ENCODE measurements at regions not wholly inside any gene's neighbourhood (a gene's known extent, or its start where the extent isn't known, plus 50 kb on each side); places are given as distances from the start of the nearest gene placed in this dataset.

DNA sequence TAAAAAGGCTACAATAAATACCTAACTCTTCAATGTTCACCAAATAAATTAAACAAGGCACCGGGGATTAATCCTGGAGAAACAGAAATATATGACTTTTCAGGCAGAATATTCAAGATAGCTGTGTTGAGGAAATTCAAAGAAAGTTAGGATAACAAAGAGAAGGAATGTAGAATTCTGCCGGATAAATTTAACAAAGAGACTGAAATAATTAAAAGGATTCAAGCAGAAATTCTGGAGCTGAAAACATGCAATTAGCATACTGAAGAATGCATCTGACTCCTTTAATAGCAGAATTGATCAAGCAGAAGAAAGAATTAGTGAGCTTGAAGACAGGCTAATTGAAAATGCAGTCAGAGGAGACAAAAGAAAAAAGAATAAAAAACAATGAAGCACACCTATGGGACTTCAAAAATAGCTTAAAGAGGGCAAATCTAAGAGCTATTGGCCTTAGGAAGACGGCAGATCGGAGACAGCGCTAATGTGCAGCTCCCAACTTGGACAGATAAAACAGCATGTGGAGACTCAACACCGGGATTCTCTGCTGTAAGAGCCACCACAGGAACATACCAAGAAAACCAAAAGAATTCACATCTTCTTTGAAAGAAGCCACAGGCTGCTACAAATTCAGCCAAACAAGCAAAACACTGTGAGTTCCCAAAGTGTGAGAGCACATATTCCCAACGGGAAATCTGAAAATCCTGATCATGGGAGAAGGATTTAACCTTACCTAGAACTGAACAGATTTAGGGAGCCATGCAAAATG, 1290.9 kb downstream of the PCDH18 start:
- DNase-seq: no peak
- no peak overlapping the region for H3K27ac Mint-ChIP-seq
- peaks cover 1 to 3% of the 10 kb centered on the region in 2 donors for H3K36me3 Mint-ChIP-seq (ENCODE audit: insufficient read depth in 2 of 2)
- no peaks in the 10 kb centered on the region for H3K27me3 Mint-ChIP-seq (ENCODE audit: low read depth)
- H3K4me3 Mint-ChIP-seq: no peak overlapping the region
- peaks cover 6 to 11% of the 10 kb centered on the region in 2 donors for H3K9me3 Mint-ChIP-seq
- no peaks in the 10 kb centered on the region for H3K4me1 Mint-ChIP-seq (ENCODE audit: low read depth)
- ATAC-seq (replicated peaks in 1 of 2): no peak

DNA sequence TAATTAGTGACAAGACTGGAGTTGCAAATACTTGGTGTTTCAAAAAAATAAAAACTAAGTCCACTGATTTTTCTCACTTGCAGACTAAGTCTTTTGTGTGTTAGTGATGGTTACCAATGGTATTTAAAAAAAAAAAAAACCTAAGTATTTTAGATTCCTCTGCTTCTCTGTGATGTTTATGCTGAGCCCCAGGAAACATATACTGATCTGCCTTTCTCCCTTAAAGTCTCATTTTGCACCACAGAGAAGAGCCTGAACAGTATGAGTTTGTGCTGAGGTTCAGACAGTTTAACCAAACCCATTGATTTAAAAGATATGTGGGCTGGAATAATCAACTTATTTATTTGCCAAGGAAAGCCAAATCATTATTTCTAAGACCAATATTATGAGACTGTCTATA, 1305.0 kb downstream of the PCDH18 start:
- no peak for DNase-seq
- peaks cover 5 to 6% of the 10 kb centered on the region in 2 donors for H3K9me3 Mint-ChIP-seq
- no peak overlapping the region for H3K4me3 Mint-ChIP-seq
- ATAC-seq (replicated peaks in 1 of 2): no peak
- no peak overlapping the region for H3K27ac Mint-ChIP-seq
- no peaks in the 10 kb centered on the region for H3K4me1 Mint-ChIP-seq (ENCODE audit: low read depth)
- no peaks in the 10 kb centered on the region for H3K36me3 Mint-ChIP-seq (ENCODE audit: insufficient read depth in 2 of 2)
- no peaks in the 10 kb centered on the region for H3K27me3 Mint-ChIP-seq (ENCODE audit: low read depth)

DNA sequence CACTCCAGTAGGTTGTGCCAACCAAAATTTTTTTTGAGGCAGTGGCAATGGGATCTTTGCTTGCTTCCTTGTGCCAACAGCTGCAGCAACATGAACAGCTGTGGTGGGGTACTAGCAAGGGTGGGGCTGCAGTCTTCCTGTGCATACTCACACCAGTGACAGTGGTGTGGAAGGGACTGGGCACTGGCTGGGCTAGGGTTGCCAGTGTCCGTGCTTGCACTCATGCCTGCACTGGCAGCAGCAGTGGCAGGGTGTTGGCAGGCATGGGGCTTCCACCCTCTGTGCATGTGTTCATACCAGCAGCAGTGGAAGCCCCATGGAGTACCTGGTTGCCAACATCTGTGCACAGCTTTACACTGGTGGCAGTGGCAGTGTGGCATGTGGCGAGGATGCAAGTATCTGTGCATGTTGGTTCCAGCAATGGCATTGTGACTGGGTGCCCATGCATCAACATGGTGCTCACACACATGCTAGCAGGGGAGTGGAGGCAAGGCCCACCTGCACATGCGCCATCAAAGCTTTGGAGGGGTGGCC, 1312.6 kb downstream of the PCDH18 start:
- DNase-seq (no peak), ATAC-seq (replicated peaks in 1 of 2) (no peak)
- Mint-ChIP-seq H3K36me3 (ENCODE audit: insufficient read depth in 2 of 2) (no peaks in the 10 kb centered on the region), H3K4me3 (no peak overlapping the region), H3K9me3 (peaks cover 2 to 5% of the 10 kb centered on the region in 2 donors), H3K27ac (no peak overlapping the region), H3K27me3 (ENCODE audit: low read depth) (no peaks in the 10 kb centered on the region), H3K4me1 (ENCODE audit: low read depth) (no peaks in the 10 kb centered on the region)

DNA sequence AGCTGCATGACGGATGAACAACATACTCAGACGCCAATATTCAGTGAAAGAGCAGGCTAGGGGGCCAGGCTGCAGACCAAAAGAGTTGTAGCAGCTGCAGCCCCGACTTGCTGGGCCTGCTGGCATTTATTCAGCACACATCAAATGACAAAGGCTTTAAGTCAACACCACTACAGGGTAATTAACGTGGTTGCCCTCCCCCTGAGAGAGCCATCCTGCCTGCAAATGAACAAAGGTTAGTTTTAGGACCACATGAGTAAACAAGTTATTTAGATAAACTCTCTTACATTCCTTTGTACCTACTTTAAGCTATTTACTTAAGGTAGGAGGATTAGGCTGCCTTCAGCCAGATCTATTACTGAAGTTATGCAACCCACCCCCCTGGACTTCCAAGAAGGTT, 1329.1 kb downstream of the PCDH18 start:
- H3K27me3 Mint-ChIP-seq (ENCODE audit: low read depth): no peaks in the 10 kb centered on the region
- no peak overlapping the region for H3K4me3 Mint-ChIP-seq
- no peaks in the 10 kb centered on the region for H3K4me1 Mint-ChIP-seq (ENCODE audit: low read depth)
- H3K9me3 Mint-ChIP-seq: peaks cover 5 to 6% of the 10 kb centered on the region in 2 donors
- H3K27ac Mint-ChIP-seq: no peak overlapping the region
- no peaks in the 10 kb centered on the region for H3K36me3 Mint-ChIP-seq (ENCODE audit: insufficient read depth in 2 of 2)
- DNase-seq (no peak), ATAC-seq (replicated peaks in 1 of 2) (no peak)

DNA sequence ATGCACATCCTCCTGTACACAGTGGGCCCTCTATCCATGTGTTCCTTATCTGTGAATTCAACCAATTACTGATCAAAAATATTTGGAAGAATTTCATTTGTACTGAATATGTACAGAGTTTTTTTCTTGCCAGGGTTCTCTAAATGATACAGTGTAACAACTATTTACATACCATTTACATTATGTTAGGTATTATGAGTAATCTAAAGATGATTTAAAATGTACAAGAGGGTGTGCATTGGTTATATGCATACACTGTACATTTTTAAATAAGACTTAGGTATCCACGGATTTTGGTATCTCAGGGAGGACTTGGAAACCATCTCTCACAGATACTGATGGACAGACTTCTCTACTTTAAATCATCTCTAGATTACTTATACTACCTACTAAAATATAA, 1333.9 kb downstream of the PCDH18 start:
- Mint-ChIP-seq H3K4me1 (ENCODE audit: low read depth) (no peaks in the 10 kb centered on the region), H3K9me3 (peaks cover 5 to 6% of the 10 kb centered on the region in 2 donors), H3K27me3 (ENCODE audit: low read depth) (no peaks in the 10 kb centered on the region), H3K4me3 (no peak overlapping the region), H3K27ac (no peak overlapping the region), H3K36me3 (ENCODE audit: insufficient read depth in 2 of 2) (no peaks in the 10 kb centered on the region)
- no peak for DNase-seq
- no peak for ATAC-seq (replicated peaks in 1 of 2)

DNA sequence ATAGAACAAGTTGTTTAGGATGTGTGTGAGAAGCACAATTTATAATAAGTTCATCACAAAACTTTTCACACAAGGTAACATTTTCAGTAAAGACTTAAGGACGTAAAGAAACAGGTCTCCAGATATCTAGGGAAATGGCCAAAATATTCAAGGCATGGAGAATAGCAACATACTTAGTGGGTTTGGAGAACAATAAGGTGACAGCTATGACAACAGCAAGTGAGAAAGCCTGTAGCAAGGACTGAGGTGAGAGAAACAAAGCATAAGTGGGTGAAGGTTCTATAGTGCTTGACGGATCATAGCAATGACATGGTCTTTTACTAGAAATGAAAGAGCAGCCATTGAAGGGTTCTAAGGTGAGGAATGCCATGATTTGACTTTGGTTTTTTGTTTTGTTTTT, 1337.3 kb downstream of the PCDH18 start:
- Mint-ChIP-seq H3K27ac (no peak overlapping the region), H3K9me3 (peaks cover 3 to 8% of the 10 kb centered on the region in 2 donors), H3K4me3 (no peak overlapping the region), H3K27me3 (ENCODE audit: low read depth) (no peaks in the 10 kb centered on the region), H3K4me1 (ENCODE audit: low read depth) (no peaks in the 10 kb centered on the region), H3K36me3 (ENCODE audit: insufficient read depth in 2 of 2) (no peaks in the 10 kb centered on the region)
- ATAC-seq (replicated peaks in 1 of 2): no peak
- no peak for DNase-seq

DNA sequence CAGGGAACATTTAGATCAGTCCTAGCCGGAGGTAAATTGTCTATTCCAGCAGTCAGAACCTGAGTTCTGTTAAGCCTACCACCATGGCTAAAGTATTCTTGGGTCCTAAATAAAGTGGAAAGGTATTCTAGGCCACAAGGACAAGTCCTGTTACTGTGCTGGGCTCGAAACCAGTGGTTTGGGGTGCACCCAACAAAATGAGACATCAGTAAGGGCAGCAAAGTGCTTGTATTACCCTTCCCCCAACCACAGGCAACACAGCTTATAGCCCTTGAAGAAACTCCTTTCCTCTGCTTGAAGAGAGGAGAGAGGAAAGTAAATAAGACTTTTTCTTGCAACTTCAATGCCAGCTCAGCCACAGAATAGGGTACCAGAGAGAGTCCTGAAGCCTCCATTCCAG, 1345.6 kb downstream of the PCDH18 start:
- Mint-ChIP-seq H3K9me3 (peaks cover 6 to 8% of the 10 kb centered on the region in 2 donors), H3K4me1 (ENCODE audit: low read depth) (no peaks in the 10 kb centered on the region), H3K4me3 (no peak overlapping the region), H3K36me3 (ENCODE audit: insufficient read depth in 2 of 2) (peaks cover 0 to 2% of the 10 kb centered on the region in 2 donors), H3K27me3 (ENCODE audit: low read depth) (no peaks in the 10 kb centered on the region), H3K27ac (no peak overlapping the region)
- DNase-seq (no peak), ATAC-seq (replicated peaks in 1 of 2) (no peak)

DNA sequence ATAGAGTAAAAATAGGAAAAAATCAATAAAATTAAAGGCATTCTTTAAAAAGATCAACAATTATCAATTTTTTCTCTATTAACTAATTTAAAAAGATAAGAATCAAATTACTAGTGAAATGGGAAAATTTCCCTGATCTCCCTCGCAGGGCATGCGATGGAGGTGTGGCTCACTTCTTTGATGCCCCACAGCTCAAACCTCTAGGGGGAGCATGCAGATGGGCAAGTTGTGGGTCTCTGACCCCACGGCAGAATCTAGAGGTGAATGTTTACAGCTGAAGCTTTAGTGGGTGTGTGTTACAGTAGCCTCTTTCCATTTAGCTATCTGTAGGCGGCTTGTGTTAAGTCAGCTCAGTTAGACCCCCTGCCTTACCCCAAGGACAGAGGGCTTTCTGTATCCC, 1348.8 kb downstream of the PCDH18 start:
- DNase-seq: no peak
- H3K27me3 Mint-ChIP-seq (ENCODE audit: low read depth): no peaks in the 10 kb centered on the region
- H3K27ac Mint-ChIP-seq: no peak overlapping the region
- no peak for ATAC-seq (replicated peaks in 1 of 2)
- H3K36me3 Mint-ChIP-seq (ENCODE audit: insufficient read depth in 2 of 2): peaks cover 0 to 3% of the 10 kb centered on the region in 2 donors
- no peak overlapping the region for H3K4me3 Mint-ChIP-seq
- peaks cover 2 to 10% of the 10 kb centered on the region in 2 donors for H3K9me3 Mint-ChIP-seq
- H3K4me1 Mint-ChIP-seq (ENCODE audit: low read depth): no peaks in the 10 kb centered on the region

DNA sequence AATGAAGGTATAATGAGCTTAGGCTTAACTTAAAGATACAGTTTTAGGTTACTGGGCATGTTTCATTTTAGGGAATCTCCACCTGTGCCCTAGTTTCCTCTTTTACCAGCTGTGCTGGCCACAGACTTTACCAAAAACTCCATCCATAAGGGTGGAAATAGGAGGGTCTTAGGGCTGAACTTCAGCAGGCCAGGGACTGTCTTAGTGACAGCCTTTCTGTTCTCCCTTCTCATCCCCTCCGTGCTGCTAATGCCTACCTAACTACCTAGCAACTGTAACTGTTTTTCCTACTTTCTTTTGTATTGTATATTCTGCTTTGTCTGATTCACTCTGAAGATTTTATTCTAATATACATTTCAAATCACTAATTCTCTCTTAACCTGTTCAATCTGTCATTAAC, 1375.3 kb downstream of the PCDH18 start:
- Mint-ChIP-seq H3K27ac (no peak overlapping the region), H3K9me3 (peaks cover under 1 to 2% of the 10 kb centered on the region in 2 donors), H3K27me3 (ENCODE audit: low read depth) (no peaks in the 10 kb centered on the region), H3K4me3 (no peak overlapping the region), H3K36me3 (ENCODE audit: insufficient read depth in 2 of 2) (no peaks in the 10 kb centered on the region), H3K4me1 (ENCODE audit: low read depth) (no peaks in the 10 kb centered on the region)
- no peak for DNase-seq
- no peak for ATAC-seq (replicated peaks in 1 of 2)

DNA sequence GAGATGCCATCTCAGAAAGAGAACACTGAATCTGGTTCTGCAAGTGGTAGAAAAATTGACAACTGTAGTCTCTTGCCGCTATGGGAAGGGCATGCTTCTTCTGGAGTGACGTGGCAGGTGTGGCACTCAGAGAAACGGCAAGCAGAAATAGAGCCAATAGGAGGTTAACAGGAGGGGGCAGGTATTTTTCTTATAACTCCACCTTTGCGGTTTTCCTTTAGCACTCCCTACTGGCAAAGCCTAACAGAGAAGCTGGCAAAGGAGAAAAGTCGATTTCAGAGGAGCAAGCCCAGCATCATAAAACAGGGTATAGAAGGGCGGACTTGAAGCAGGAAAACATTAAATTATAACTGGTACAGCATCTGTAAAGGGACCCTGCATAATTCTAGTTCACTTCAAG, 1382.2 kb downstream of the PCDH18 start:
- Mint-ChIP-seq H3K4me3 (no peak overlapping the region), H3K27me3 (ENCODE audit: low read depth) (no peaks in the 10 kb centered on the region), H3K9me3 (peaks cover 7 to 14% of the 10 kb centered on the region in 2 donors), H3K4me1 (ENCODE audit: low read depth) (no peaks in the 10 kb centered on the region), H3K36me3 (ENCODE audit: insufficient read depth in 2 of 2) (peaks cover 0 to 3% of the 10 kb centered on the region in 2 donors), H3K27ac (no peak overlapping the region)
- DNase-seq: no peak
- ATAC-seq (replicated peaks in 1 of 2): no peak

DNA sequence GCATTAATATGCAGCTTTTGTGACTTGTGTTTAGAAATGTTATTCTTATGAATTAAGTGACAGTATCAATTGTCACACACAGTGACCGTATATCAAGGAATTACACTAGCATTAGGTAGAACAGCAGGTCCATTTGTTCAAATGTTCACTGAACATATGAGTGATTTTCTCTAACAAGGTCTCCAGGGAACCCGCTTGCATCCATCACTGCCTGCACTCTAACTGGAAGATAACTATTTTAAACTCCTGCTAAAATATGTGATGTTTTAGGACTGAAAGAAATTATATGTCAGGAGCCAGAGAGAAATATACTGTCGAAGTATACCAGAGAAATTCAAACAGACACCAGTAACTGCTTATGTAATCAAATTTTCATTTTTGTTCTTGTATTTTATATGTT, 1395.7 kb downstream of the PCDH18 start:
- Mint-ChIP-seq H3K9me3 (peaks cover 2 to 3% of the 10 kb centered on the region in 2 donors), H3K4me1 (ENCODE audit: low read depth) (no peaks in the 10 kb centered on the region), H3K27ac (no peak overlapping the region), H3K27me3 (ENCODE audit: low read depth) (no peaks in the 10 kb centered on the region), H3K4me3 (no peak overlapping the region), H3K36me3 (ENCODE audit: insufficient read depth in 2 of 2) (no peaks in the 10 kb centered on the region)
- ATAC-seq (replicated peaks in 1 of 2): no peak
- no peak for DNase-seq

DNA sequence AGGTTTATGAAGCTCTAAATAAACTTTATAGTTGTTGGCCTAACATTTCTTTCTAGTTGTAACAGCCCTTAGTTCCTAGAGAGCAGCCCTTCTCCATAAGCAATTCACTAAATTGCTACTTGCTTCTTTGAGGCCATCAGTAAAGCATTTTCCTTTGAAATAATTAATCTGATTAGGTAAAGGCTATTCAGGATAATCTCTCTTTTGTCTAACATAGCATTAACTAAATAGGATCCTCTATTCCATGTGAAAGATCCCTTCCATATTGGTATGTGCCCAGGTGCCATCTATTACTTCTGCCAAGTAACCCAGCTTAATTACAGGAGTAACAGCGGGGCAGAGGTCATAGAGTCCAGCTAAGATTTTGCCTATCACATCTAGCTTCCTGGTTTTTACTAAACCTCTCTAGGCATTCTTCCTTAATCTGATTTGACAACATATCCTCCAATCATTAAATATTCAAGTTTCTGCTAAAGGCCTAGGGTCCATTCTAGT, 1408.0 kb downstream of the PCDH18 start:
- no peaks in the 10 kb centered on the region for H3K4me1 Mint-ChIP-seq (ENCODE audit: low read depth)
- no peak for ATAC-seq (replicated peaks in 1 of 2)
- no peaks in the 10 kb centered on the region for H3K36me3 Mint-ChIP-seq (ENCODE audit: insufficient read depth in 2 of 2)
- DNase-seq: no peak
- no peak overlapping the region for H3K27ac Mint-ChIP-seq
- peaks cover 0 to 2% of the 10 kb centered on the region in 2 donors for H3K9me3 Mint-ChIP-seq
- no peak overlapping the region for H3K4me3 Mint-ChIP-seq
- no peaks in the 10 kb centered on the region for H3K27me3 Mint-ChIP-seq (ENCODE audit: low read depth)

DNA sequence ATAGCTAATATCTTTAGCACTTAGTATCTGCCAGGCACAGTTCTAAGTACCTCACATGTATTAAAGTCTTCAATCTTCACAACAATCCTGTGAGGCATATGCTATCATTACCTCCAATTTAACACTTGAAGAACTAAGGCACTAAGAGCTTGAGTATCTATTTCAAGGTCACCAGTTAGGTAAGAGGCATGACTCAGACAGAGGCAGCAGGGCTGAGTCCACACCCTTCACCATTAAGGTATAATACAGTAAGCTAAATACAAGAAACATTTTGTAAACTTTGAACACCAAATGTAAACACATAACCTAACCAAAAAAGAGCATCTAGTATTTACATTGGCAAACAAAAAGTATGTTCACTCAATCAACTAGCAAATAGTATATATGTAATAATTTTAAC, 1410.9 kb downstream of the PCDH18 start:
- ATAC-seq (replicated peaks in 1 of 2) (no peak), DNase-seq (no peak)
- Mint-ChIP-seq H3K4me1 (ENCODE audit: low read depth) (no peaks in the 10 kb centered on the region), H3K9me3 (no peaks in the 10 kb centered on the region), H3K27ac (no peak overlapping the region), H3K36me3 (ENCODE audit: insufficient read depth in 2 of 2) (no peaks in the 10 kb centered on the region), H3K4me3 (no peak overlapping the region), H3K27me3 (ENCODE audit: low read depth) (no peaks in the 10 kb centered on the region)

DNA sequence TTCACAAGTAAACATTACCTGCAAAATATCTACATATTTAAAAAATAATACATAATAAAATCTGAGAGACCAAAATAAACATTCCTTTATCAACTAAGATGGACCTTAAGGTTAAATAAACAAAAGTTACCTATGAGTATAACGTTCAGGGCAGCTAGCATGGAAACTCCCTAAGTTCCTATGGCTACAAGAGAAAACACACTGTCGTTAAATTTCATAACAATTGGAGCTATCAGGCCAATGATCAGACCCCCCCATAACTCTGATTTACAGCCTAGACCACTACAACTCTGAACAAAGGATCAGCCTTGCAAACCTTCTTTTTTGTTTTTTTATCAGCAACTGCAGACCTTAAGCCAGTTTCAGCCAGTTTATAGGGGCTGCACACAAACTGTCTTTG, 1418.4 kb downstream of the PCDH18 start:
- H3K9me3 Mint-ChIP-seq: peaks cover 0 to 1% of the 10 kb centered on the region in 2 donors
- ATAC-seq (replicated peaks in 1 of 2) (no peak), DNase-seq (no peak)
- H3K36me3 Mint-ChIP-seq (ENCODE audit: insufficient read depth in 2 of 2): no peaks in the 10 kb centered on the region
- no peak overlapping the region for H3K27ac Mint-ChIP-seq
- H3K27me3 Mint-ChIP-seq (ENCODE audit: low read depth): no peaks in the 10 kb centered on the region
- H3K4me1 Mint-ChIP-seq (ENCODE audit: low read depth): no peaks in the 10 kb centered on the region
- no peak overlapping the region for H3K4me3 Mint-ChIP-seq
